ENCODE measurements at regions not wholly inside any gene's neighbourhood (a gene's known extent, or its start where the extent isn't known, plus 50 kb on each side); places are given as distances from the start of the nearest gene placed in this dataset.

DNA sequence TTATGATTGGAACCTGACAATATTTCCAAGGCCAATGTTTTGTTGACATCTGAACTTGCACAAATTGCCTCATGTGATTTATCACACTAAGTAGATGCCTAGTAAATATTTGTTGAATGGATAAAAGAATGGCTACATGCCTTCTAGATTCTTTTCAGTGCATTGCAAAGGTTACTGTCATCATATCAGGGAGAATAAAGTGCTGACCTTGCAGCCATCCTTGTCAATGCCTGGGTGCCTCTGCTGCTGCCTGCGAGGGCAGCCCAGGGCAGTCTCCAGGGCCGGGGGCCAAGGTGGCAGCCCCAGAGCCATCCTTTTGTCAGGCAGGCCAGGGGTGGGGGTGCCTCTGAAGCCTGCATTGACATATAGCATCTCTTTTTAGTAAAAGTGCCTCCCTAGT lies 325.6 kb upstream of the MTNR1B start:
- TF ChIP-seq, protein P1, sequence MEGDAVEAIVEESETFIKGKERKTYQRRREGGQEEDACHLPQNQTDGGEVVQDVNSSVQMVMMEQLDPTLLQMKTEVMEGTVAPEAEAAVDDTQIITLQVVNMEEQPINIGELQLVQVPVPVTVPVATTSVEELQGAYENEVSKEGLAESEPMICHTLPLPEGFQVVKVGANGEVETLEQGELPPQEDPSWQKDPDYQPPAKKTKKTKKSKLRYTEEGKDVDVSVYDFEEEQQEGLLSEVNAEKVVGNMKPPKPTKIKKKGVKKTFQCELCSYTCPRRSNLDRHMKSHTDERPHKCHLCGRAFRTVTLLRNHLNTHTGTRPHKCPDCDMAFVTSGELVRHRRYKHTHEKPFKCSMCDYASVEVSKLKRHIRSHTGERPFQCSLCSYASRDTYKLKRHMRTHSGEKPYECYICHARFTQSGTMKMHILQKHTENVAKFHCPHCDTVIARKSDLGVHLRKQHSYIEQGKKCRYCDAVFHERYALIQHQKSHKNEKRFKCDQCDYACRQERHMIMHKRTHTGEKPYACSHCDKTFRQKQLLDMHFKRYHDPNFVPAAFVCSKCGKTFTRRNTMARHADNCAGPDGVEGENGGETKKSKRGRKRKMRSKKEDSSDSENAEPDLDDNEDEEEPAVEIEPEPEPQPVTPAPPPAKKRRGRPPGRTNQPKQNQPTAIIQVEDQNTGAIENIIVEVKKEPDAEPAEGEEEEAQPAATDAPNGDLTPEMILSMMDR (conservative IDR thresholded peaks at IDR 0.05; ENCODE audit: low read depth, low read length) = no peak
- no peak overlapping the region for H3K4me3 ChIP-seq (ENCODE audit: low read depth, low read length)
- no peak for DNase-seq (ENCODE audit: low read depth)

DNA sequence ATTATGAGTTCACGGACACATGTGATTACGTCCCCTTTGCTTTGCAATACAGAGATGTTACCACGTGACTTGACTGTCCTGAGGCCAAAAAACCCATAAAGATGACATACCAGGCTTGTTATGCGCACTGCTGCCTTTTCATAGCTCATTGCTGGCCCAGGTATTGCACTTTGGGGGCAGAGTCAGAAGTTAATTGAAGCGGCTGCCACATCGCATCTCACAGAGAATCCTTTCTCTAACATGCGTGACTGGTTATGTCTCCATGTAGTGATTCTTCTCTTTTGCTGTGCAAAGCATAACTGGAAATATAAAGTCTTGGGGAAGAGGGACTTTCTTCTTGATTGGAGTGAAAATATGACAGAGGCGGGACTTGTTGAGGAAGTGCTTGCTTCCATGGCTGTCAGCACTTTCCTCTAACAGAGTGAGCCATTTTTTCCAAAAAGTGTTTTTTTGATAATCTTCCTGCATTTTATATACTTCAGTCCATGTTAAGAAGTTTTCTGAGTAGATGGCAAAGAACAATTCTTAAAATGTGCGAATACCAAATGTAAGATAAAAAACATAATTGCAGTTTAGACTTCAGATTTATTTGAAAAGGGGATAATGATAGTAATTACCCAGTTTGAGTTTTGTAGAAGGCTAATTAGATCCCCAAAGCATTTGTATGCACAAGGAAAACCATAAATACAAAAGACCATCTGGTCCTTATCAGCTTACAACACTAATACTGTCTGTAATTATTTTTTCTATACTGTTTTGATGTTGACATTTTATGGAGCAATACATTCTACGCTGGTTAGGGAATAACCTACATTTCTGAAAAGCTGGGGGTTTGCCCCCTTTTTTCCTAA lies 324.6 kb upstream of the MTNR1B start:
- no peak overlapping the region for H3K4me3 ChIP-seq (ENCODE audit: low read depth, low read length)
- TF ChIP-seq, protein P1 (conservative IDR thresholded peaks at IDR 0.05; ENCODE audit: low read depth, low read length) = no peak
- no peak for DNase-seq (ENCODE audit: low read depth)

DNA sequence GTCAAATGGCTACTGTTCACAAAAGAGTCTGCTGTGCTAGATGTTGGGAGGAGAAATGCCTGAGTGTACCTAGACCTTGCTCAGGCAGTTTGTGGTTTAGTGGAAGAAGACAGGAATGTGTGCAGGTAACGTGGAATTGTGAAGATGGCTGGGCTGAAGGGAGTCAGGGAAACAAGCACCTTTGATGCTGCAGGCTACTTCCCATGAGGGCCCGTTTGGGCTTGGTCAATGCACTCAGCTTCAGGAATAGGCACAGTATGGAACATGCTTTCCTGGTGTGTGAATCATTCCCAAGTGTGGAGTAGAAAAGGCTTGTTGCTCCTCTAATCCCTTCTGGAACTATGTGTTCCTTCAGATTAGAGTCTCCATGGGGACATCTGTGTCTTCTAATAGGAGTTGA lies 318.3 kb upstream of the MTNR1B start:
- DNase-seq (ENCODE audit: low read depth) = no peak
- TF ChIP-seq, protein P1 (conservative IDR thresholded peaks at IDR 0.05; ENCODE audit: low read depth, low read length) = no peak
- H3K4me3 ChIP-seq (ENCODE audit: low read depth, low read length) = no peak overlapping the region

DNA sequence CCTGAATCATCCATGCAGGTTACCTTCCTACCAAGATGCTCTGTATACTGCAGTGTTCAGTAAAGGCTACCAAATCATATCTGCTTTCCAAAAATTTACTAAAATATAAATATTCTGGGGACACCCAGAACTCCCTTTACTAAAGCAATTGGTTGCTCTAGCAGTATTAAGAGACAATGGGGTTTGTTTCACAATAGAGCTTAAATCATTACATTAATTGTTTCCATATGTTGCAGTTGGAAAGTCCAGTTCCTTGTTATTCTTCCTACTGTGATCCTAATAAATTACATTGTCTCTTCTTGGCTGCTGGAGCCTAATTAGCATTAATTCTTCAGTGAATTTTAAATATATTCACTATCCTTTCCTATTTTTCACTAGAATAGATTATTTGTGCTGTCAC lies 316.0 kb upstream of the MTNR1B start:
- TF ChIP-seq, protein P1 (conservative IDR thresholded peaks at IDR 0.05; ENCODE audit: low read depth, low read length) = no peak
- no peak for DNase-seq (ENCODE audit: low read depth)
- no peak overlapping the region for H3K4me3 ChIP-seq (ENCODE audit: low read depth, low read length)

DNA sequence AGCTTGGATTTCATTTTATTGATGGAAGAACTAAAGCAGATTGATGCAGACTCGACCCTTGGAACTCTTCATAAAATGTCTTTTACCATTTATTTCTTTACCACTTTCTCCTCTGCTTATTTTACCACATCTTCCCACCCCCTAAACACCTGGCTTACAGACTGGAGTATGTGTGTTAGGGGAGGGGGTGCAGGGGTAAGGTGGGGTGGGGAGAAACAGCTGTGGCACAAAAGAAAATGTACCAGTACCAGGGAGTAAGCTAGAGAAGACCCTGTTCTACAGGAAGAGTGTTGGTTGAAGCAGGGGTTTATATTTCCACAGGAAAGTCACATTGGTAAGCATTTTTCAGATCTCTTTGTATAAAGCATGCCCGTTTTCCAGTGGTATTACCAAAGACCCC lies 312.7 kb upstream of the MTNR1B start:
- DNase-seq (ENCODE audit: low read depth) = no peak
- no peak overlapping the region for H3K4me3 ChIP-seq (ENCODE audit: low read depth, low read length)
- TF ChIP-seq, protein P1 (conservative IDR thresholded peaks at IDR 0.05; ENCODE audit: low read depth, low read length) = no peak

DNA sequence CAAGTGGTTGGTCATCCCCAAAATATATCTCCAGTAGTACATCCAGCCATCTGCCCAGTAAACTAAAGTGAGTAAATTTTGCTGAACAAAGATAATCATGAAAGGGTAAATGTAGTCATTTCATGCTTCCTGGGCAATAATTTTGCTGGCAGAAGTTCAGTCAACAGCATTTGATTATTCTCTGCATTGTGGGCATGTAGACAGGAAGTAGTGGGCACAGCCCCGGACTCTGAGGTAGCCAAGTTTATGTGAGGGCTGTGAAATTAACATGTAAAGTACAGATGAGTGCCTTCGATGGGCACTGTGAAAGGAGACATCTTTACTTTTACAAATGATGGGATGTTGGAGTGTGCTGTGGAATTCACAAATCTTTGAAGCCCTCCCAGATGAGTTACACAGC lies 312.2 kb upstream of the MTNR1B start:
- TF ChIP-seq, protein P1 (conservative IDR thresholded peaks at IDR 0.05; ENCODE audit: low read depth, low read length) = no peak
- DNase-seq (ENCODE audit: low read depth) = no peak
- no peak overlapping the region for H3K4me3 ChIP-seq (ENCODE audit: low read depth, low read length)

DNA sequence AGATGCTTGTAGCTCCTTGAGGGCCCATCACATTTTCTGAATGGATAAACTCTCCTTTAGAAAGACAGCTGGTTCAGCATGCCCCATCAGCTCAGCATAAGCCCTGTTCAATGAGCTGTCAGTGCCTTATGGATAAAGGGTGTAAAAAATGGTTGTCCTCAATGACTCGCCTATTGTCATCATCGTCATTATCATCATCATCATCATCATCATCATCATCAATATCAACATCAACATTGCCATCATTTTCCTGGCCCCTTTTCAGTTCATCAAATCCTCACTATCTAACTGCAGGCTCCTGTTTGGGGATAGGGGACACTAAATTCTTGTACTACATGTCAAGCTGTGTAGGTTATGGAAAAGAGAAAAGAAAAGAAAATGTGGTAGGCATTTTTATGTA lies 310.7 kb upstream of the MTNR1B start:
- no peak for DNase-seq (ENCODE audit: low read depth)

More for the DNA sequence above, 310.7 kb upstream of the MTNR1B start:
- no peak overlapping the region for H3K4me3 ChIP-seq (ENCODE audit: low read depth, low read length)
- TF ChIP-seq, protein P1 (conservative IDR thresholded peaks at IDR 0.05; ENCODE audit: low read depth, low read length) = no peak

All from choroid plexus epithelial cell (primary cell).